Skin epidermis (tissue), 12 donors: ENCODE measurements at regions not wholly inside any gene's neighbourhood (a gene's known extent, or its start where the extent isn't known, plus 50 kb on each side); places are given as distances from the start of the nearest gene placed in this dataset.
A peak's percentile ranks its signal among the peaks of the same experiment; 100 is the strongest.

Source experiments
- H3K27ac ChIP-seq, 21 experiments: fragments of 200-600 bp; sonication (generic) in 11 of 21; one replicate each; pipeline ENCODE4 v1.5.0; 2020; ENCODE audit warnings: mild to moderate bottlenecking in 3 of 21, inconsistent platforms in 2 of 21, moderate library complexity in 2 of 21
- H3K4me3 ChIP-seq, 7 experiments: fragments of 200-600 bp; sonication (generic) in 2 of 7; one replicate each; pipeline ENCODE4 v1.5.0; 2020; ENCODE audit warnings: inconsistent platforms in 2 of 7, mild to moderate bottlenecking in 2 of 7, moderate library complexity in 1 of 7

DNA sequence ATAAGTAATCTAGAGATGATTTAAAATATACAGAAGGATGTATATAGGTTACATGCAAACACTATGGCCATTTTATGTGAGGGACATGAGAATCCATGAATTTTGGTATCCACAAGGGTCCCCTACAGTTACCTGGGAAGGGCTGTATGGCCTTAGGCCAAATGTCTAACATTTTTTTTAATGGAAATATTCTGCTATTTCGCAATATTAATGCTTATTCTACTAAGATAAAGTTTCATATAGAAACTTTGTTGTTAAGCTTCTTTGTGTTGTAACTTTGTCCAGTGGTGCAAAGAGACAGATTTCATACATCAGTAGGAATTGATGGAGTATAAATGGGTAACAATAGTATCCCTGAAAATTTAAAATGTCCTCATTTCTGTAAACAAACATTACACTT, 233.4 kb upstream of the THBS1 start:
- H3K27ac ChIP-seq = no peak overlapping the region
- no peak overlapping the region for H3K4me3 ChIP-seq

DNA sequence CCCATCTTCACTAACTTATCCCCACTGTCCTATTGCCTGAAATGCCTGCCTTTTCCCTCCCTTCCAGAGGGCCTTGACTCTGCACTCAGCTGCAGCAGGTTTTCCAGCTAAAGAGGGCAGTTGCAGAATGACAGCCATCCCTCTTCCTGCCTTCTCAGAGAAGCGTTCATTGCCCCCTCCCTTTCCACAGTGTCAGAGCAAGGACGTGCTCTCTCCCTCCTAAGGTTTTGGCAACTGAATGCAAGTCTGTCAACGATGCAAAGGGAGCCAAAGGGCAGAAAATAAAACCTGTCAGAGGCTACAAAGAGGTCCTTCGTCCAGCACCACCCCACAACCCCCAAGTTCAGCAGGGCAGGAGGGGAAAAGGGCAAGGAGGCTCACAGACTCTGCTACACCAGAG, 230.1 kb upstream of the THBS1 start:
- H3K27ac ChIP-seq = no peak overlapping the region

DNA sequence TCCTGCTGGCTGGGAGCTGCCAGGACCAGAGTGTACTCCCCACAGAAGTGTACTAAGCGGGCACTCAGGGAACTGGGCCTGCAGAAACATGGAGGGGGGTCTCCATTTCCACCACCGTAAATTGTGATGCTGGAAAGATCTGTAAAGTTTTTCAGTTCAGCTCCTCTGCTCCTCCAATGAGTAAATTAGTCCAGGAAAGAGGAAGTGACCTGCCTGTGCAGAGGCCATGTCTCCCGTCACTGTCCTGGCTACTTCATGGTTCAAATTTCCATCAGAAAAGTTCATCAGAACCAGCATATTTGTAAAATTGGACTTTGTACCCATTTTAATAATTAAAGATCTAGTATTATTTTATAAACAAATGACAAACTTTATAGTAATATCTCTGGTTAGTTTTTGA, 226.7 kb upstream of the THBS1 start:
- Histone ChIP-seq H3K4me3 (no peak overlapping the region), H3K27ac (no peak overlapping the region)

More for the DNA sequence above, 230.1 kb upstream of the THBS1 start:
- H3K4me3 ChIP-seq = no peak overlapping the region

DNA sequence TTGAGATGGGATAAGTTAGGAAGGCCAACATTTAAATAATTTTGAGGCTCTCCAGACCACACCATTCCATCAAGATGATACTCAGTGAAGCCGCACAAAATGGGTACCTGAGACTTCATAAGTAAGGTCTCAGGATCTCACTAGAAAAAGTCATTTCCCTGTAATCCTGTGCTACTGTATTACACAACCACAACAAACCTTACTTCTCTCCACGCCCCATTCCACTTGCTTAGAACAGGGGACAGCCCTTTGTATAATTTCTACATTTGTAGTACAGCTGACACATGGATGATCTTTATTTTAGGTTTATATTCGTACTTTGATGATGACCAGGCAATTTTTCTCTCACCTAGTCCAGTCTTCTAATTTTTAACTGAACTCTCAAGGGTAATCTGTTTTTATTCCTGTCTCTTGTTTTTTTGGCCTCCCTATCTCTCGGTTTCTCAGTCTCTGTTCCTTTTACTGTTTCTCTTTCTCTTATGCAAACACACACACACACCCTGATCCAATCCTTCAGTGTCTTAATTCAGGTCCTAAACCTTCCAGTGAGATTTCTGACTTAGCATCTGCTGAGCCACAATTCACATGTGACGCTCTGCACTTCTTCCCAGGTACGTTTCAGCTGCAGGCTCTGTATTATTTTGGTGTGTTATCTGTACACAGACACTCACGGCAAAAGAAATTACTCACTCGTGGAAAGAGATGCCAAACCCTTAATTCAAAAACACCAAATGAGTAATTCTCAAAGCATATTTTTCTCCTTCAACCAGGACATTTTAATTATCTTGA, 223.2 kb upstream of the THBS1 start:
- Histone ChIP-seq H3K27ac (peak overlapping the region in 3 of 21 experiments; percentile 26 to 66 (median 45)), H3K4me3 (no peak overlapping the region)

DNA sequence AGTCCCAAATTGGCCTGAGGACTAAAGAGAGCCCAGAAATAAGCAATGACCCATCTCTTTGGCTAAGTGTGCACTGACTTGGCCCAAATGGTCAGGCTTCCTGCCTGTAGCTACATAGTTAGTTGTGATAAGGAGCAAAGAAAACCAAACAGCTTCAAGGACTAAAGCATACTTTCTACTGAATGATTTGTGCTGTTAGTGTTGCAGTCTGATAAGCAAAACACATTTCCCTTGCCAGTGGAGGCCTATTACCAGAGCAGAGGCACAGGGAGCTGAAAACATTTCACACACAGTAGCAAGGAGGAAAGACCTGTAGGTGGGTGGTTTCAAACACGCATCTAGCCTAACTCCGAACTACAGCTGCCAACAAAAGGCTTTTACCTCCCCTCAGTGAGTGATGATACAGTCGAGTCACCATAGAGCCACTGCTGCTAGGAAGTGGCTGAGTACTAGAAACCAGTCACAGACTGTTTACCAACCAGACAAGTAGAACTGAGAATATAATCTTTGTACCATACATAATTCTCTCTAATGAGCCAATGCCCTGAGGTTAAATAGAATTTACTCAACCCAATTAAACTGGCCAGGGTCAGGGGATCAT, 222.3 kb upstream of the THBS1 start:
- Histone ChIP-seq H3K4me3 (no peak overlapping the region), H3K27ac (peak overlapping the region in 8 of 21 experiments; percentile 2 to 72 (median 36))

DNA sequence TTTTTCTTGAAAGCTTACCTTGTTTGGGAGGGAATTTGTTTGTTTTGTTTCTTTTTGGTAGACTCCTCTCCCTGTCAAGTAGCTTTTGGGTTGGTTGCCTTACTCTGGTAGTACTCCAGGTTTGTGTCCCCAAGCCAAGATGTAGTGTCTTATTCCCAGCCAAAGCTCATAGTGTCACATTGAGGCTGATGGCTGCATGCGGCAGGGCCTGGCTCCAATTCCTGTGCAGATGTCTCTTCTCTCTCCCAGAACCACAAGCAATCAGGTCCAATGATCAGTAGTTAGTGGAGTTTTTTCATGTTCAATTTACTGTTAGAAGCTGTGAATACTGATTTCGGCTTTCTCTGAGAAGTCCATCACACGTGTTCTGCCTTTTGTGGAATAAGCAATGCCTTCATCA, 221.1 kb upstream of the THBS1 start:
- H3K4me3 ChIP-seq = no peak overlapping the region
- H3K27ac ChIP-seq = peak overlapping the region in 1 of 21 experiments; percentile 66

DNA sequence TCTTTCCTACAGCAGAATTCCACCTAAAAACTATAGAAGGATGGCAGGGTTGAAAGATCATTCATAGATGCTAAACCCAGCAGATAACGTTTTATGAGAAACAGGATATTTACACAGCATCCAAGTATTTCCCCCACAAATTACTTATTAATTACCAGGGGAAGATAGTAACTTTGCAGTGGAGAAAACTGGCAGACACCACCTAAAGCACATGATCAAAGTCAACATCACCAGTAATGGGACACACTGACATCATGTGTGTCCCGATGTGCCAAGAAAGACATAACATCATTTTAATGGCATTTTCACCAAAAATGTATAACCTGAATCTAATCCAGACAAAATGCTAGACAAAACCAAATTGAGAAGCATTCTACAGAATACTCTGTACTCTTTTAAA, 220.4 kb upstream of the THBS1 start:
- H3K27ac ChIP-seq = no peak overlapping the region

DNA sequence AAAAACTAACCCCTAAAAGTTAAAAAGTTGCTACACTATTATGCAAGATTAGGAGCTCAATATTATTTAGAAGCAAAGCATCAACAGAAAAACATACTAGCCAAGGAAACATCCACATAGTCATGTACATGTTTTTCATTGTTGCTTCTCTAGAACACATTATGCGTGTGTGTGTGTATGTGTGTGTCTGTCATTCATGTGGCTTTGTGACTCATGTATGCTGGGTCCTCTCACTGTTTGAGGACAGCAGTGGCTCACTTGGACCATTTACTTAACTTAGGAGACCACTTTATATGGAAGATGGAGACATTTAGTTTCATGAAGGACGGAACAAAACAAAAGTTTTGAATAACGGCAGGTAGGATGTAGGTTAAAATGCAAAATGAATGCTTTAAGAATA, 219.4 kb upstream of the THBS1 start:
- Histone ChIP-seq H3K4me3 (no peak overlapping the region), H3K27ac (no peak overlapping the region)

More for the DNA sequence above, 220.4 kb upstream of the THBS1 start:
- H3K4me3 ChIP-seq = no peak overlapping the region

DNA sequence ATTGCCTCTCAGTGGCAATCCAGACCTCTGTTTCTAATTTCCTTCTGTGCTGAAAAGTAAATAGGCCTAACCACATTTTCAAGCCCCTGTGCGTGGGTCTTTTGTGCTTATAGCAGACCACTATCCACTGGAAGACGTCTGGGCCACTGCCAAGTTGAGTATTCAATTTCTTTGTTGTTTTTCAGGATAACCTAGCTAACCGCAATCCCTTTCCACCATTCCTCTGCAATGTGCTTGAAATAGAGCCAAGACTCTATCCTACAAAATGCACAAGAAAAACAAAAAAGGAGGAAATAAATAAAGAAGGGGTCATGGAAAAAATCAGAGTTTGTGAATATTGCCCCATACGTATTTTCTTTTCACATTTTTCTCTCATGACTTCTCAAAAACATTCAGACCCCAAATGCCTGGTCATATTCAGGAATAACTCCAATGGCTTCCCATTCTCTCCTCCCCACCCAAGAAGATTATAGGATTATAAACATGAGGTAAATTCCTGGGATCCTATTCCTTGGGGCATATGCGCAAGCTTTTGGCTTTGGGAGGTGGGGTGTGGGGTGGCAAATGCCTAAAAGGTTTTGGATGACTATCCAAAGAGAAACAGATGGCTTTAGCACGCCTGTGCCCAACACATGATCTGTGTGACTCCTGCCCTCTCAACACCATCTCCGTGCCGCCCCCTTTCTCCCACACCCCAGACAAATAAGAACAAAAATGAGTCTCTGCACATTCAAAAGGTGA, 217.9 kb upstream of the THBS1 start:
- Histone ChIP-seq H3K27ac (peak overlapping the region in 4 of 21 experiments; percentile 2 to 68 (median 26)), H3K4me3 (no peak overlapping the region)

DNA sequence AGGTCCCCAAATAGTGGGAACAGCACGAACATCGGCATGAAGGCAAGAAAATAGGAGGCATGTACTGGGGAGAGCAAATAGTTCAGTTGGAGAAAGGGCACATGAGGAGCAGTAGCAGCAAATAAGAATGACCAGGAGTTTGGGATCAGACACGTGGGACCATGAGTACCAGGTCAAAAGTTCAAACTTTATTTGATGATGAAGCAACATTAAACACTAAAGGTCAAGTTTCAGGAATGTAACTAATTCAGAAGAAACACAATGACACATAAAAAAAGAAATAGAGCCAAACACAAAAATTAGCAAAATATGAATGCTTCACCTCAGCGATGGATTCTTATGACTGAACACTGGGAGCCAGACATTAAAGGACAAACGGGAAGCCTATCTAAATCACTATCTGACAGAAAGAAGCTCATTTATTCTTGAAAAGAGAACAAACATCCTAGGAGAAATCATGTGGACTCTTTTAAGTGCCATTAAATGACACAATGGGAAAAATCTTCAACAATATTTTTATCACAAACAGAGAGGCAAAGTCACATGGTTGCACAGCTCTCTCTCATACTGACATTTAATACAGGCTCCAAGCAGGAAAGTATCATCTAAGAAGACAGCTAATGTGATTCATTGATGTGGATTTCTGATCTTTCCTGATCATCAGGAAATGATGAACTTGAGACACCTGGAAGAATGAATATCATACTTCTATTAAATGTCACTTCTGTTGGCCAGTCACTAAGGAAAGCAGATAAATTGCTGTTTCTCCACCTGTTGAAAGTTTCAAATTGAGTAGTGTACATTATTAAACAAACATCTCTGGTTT, 216.9 kb upstream of the THBS1 start:
- peak overlapping the region in 4 of 21 experiments; percentile 42 to 73 (median 62) for H3K27ac ChIP-seq
- H3K4me3 ChIP-seq = no peak overlapping the region

DNA sequence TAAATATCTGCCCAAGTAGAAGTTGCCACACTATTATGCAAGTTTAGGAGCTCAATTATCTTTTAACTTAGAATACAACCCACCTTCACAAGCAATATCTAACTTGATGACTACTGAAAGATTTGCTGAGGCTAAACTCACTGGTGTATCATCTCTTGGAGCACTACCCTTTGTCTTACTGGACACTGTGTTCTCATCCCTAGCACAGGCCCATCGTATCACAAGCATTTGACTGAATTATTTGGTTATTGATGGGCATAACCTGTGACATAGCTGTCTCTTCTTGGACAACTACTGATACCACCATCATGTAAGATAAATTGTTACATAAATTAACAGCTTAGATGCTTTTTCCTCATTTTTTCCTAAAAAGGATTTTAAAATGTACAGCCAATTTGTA, 216.2 kb upstream of the THBS1 start:
- Histone ChIP-seq H3K27ac (peak overlapping the region in 4 of 21 experiments; percentile 42 to 73 (median 52)), H3K4me3 (no peak overlapping the region)

DNA sequence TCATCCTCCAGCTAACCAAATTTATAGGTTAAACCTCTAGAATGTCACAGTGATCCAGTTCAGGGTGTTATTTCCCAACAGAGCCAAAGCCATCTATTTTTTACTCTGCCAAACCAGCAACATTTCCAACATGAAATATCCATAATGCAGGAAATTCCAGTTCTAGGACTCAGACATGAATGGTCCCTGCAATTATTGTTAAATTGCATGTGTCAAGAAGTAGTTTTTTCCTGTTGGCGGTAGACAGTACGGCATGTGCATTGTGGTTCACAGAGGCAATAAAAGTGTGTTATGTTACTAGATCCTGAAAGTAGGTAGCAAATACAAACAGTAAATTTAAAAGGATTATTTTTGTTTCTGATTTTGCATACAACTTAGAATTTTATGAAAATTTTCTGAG, 215.7 kb upstream of the THBS1 start:
- peak overlapping the region in 3 of 21 experiments; percentile 42 to 55 (median 49) for H3K27ac ChIP-seq
- no peak overlapping the region for H3K4me3 ChIP-seq

DNA sequence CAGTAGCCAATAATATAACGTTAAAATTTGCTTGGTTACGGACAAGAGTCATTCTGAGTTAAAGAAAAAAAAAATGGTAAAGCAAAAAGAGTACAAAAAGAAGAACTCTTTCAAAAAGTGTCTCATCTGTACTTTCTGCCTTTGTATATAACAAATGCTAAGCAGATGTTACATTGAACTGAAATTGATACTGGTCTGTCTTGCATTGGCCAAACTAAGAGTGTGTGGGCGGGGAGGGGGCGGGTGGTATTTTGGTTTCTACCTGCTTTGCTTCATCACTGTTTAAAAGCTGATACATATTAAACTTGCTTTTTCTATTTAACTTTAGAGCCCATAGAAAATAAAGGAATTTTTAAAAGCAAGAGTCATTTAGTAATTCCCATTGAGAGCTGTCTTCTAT, 215.0 kb upstream of the THBS1 start:
- peak overlapping the region in 1 of 21 experiments; percentile 29 for H3K27ac ChIP-seq
- no peak overlapping the region for H3K4me3 ChIP-seq

DNA sequence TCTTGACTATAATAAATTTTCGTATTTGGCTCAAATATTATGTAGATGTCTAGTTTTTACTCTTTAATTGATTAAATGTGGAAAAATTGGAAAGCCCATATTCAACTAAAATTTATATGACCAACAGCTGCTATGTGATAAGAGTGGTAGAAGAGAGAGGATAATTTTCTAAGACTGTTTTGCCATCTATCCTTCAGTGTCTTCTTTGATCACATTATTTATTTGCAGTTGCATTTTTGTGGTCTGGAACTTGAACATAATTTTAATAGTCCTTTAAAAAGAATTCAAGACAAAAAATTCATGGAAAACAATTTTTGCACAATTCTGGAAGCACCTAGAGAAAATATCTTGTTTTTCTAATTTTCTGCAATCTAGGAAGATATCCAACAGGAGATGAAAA, 213.3 kb upstream of the THBS1 start:
- H3K27ac ChIP-seq = no peak overlapping the region

DNA sequence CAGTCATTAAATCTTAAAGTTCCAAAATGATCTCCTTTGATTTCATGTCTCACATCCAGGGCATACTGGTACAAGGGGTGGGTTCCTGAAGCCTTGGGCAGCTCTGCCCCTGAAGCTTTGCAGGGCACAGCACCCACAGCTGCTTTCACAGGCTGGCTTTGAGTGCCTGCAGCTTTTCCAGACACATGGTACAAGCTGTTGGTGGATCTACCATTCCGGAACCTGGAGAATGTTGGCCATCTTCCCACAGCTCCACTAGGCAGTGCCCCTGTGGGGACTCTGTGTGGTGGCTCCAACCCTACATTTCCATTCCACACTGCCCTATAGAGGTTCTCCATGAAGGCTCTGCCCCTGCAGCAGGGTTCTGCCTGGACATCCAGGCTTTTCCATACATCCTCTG, 211.1 kb upstream of the THBS1 start:
- Histone ChIP-seq H3K4me3 (no peak overlapping the region), H3K27ac (no peak overlapping the region)

More for the DNA sequence above, 213.3 kb upstream of the THBS1 start:
- H3K4me3 ChIP-seq = no peak overlapping the region

DNA sequence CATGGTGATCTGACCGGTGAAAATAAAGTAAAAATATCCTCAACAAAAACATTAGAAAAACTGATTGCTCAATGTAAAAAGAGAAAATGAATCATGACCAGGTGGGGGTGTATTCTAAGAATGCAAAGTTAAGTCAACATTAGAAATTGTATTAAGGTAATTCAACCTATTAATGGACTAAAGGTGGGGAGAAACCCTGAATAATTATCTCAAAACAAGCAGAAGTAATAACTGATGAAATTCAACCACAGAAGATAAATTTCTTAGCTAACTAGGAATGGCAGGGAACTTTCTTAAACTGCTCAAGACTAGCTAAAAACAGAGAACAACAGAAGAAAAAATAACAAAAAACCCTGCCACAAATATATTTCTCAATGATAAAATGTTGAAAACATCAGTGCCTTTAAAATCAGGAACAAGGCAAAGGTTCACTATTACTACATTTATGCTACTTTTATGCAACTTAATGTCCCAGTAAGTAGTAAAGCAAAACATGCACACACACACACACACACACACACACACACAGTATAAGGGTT, 204.4 kb upstream of the THBS1 start:
- no peak overlapping the region for H3K4me3 ChIP-seq
- no peak overlapping the region for H3K27ac ChIP-seq

DNA sequence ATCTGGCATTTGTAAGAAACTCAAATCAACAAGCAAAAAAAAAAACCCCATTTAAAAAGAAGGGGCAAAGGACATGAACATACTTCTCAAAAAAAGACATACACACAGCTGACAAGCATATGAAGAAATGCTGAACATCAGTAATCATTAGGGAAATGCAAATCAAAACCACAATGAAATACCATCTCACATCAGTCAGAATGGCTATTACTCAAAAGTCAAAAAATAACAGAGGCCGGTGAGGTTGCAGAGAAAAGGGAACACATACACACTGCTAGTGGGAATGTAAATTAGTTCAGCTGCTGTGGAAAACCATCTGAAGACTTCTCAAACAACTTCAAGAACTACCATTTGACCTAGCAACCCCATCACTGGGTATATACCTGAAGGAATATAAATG, 199.4 kb upstream of the THBS1 start:
- Histone ChIP-seq H3K27ac (no peak overlapping the region), H3K4me3 (no peak overlapping the region)

DNA sequence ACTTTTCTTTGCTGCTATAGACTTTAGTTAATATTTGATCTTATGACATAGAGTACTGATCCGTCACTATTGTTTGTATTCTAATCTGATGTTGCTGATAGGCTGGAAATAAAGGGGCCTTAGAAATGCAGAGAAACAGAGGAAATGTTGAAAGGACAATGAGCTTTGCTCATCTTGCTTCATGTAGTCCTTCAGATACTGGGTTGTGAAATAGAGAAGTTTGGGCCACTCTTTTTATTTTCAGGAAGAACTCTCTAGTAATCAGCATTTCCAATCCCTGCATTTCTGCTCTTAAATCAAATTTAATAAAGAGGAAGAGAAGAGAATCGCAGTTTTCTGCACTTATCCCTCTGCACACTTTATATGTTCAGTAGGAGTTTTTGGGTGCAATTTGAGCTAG, 192.8 kb upstream of the THBS1 start:
- Histone ChIP-seq H3K4me3 (no peak overlapping the region), H3K27ac (no peak overlapping the region)

DNA sequence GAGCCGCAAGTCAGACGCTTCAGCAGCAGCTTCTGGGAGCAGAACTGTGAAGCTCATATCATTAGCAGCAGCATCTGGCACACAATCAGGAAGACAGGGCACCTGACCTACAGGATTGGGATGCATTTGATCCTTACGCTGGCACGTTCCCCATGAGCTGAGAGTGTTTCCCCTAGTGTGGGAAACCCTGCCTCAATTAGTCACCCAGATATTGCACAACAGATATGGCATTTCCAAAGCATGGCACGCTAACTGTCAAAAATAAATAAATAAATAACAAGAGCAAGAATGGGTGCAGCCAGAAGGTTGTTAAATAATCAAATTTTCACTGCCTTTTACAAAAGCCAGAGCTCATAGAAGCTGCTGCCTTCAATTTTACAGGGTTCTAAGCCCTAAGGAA, 189.6 kb upstream of the THBS1 start:
- no peak overlapping the region for H3K4me3 ChIP-seq
- no peak overlapping the region for H3K27ac ChIP-seq
